Fibroblast of skin of back (primary cell): ENCODE measurements at regions not wholly inside any gene's neighbourhood (a gene's known extent, or its start where the extent isn't known, plus 50 kb on each side); places are given as distances from the start of the nearest gene placed in this dataset.
"Not testable (repeated sequence)": the region's sequence is repeated elsewhere in the genome, so short reads cannot be mapped to it uniquely, and the experiment has no call there.

Source experiments
- DNase-seq: peaks from one replicate; pipeline ENCODE4 v3.0.0-alpha.2; 2013

- DNase-seq, result peak; percentile 0
These were observed 391.8 kb upstream of the MAGEB16 start for GRCh38 chrX:35406386-35406785.

- no peak for DNase-seq
These were observed 381.4 kb upstream of the MAGEB16 start for GRCh38 chrX:35416782-35417181.

GRCh38 chrX:35432056-35432455, 366.1 kb upstream of the MAGEB16 start:
- no peak for DNase-seq

DNA sequence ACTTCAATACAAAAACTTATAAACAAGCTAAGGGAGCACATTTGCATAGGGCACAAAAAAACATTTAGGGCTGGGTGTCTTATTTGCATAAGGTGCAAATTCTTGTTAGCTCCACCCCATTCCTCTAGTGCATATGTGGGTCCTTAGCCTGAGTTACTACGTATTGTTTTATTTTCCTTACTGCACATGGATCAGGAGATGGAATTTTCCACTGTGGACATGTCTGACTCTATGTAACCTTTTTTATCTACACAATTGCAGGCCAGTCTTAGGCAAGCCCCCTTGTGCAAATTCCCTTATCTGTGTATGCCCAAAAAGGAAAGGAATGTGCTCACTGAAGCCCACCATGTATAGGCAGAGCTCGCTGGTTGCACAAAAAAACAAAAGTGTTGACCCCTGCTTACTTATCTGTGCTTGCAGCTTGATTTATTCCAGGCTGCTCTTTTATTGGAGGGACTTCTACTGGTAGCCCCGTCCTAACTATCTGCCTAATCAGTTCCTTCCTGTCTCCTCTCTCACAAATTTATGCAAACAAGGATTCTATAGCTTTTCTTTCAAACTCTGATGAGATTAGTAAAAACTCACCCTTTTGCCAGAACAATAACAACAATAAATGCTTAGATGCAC, 359.0 kb upstream of the MAGEB16 start:
- no peak for DNase-seq

DNA sequence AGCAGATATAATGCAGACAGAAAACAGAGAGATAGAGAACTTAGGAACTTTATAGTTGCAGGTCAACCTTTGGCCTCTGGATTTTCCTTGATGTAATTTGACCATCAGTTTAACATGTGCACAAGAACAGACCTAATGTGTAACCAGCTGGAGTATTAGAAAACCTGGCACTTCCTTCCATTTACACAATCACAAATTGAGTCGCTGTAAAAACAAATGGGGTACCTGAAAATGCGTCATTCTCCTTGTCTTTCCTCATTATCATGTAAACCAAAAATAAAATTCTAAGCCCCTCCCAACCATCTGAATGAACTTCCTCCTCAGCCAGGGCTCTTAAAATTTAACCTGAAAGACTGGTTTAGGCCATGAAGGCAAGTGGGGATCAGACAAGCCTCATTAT, 358.4 kb upstream of the MAGEB16 start:
- no peak for DNase-seq

GRCh38 chrX:35442421-35442820, 355.7 kb upstream of the MAGEB16 start:
- DNase-seq, result no peak

- not testable (repeated sequence) for DNase-seq
These were observed 355.0 kb upstream of the MAGEB16 start for GRCh38 chrX:35443091-35443582.

GRCh38 chrX:35444671-35445355, 353.3 kb upstream of the MAGEB16 start:
- DNase-seq, result no peak

- DNase-seq, result no peak
These were observed 352.2 kb upstream of the MAGEB16 start for GRCh38 chrX:35445912-35446311.

DNA sequence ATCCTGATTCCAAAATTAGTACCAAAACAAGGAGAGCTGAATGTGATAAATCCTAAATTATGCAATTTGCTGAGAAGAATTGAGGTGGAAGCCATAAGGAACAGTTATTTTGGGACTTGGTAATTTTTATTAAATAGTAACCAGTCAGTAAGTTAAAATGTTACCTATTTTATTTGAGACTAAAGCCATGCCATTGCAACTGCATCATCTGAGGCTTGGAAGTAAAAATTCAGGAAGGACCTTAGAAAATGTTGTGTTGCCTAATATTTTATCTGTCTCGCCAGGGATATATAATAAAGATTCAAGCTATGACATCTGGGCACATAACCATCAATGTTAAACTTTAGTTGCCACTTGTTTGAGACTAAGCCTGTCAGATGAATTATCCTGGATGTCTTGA, 341.3 kb upstream of the MAGEB16 start:
- DNase-seq, result no peak

GRCh38 chrX:35458142-35458541, 340.0 kb upstream of the MAGEB16 start:
- DNase-seq, result no peak

GRCh38 chrX:35461164-35461563, 337.0 kb upstream of the MAGEB16 start:
- DNase-seq, result no peak

DNA sequence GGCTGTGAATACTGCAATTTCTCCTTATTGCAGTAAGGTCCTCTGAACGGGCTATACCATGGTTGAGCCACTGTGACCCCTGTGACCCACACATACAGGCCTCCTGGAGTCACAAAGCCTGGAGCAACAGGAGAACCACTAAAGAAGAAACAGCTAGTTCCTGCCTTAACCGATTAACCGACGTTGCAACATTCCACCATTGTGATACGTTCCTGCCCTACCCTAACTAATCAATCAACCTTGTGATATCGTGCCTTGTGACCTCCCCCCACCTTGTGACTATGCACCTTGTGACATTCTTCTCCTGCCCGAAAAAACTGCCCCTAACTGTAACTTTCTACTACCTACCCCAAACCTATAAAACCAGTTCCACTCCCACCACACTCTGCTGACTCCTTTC, 301.5 kb upstream of the MAGEB16 start:
- not testable (repeated sequence) for DNase-seq

DNA sequence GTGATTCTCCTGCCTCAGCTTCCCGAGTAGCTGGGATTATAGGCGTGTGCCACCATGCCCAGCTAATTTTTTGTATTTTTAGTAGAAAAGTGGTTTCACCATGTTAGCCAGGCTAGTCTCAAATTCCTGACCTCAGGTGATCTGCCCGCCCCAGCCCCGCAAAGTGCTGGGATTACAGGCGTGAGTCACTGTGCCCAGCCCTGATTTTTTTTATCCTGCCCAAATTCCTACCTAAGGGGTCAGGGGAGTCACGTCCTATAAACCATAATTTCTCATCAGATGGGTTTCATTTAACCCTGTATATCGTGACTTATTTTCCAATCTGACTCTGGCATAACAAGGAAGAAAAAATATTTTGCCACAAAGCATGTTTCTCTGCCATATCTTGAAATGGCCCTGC, 300.7 kb upstream of the MAGEB16 start:
- not testable (repeated sequence) for DNase-seq

DNA sequence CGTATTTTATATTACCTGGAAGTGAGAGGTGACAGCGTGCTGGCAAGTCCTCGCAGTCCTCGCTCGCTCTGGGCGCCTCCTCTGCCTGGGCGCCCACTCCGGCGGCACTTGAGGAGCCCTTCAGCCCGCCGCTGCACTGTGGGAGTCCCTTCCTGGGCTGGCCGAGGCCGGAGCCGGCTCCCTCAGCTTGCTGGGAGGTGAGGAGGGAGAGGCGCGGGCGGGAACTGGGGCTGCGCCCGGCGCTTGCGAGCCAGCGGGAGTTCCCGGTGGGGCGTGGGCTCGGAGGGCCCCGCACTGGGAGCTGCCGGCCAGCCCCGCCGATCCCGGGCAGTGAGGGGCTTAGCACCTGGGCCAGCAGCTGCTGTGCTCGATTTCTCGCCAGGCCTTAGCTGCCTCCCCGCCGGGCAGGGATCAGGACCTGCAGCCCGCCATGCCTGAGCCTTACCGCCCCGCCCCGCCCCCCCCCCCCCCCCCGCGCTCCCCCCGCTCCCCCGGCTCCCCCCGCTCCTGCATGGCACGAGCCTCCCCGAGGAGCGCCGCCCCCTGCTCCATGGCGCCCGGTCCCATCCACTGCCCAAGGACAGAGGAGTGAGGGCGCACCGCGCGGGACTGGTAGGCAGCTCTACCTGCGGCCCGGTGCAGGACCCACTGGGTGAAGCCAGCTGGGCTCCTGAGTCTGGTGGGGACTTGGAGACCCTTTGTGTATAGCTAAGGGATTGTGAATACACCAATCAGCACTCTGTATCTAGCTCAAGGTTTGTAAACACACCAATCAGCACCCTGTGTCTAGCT, 298.9 kb upstream of the MAGEB16 start:
- DNase-seq, result no peak

GRCh38 chrX:35507701-35508100, 290.4 kb upstream of the MAGEB16 start:
- no peak for DNase-seq

DNA sequence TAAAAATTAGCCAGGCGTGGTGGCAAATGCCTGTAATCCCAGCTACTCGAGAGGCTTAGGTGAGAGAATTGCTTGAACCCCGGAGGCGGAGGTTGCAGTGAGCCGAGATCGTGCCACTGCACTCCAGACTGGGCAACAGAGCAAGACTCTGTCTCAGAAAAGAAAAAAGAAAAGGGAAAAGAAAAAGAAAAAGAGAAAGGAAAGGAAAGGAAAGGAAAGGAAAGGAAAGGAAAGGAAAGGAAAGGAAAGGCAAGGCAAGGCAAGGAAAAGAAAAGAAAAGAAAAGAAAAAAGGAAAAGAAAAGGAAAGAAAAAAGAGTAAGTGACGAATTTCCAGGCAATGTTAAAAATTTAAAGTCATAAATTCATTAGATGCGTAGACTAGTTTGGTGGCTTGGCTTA, 250.1 kb upstream of the MAGEB16 start:
- not testable (repeated sequence) for DNase-seq

GRCh38 chrX:35557916-35558315, 240.2 kb upstream of the MAGEB16 start:
- no peak for DNase-seq

GRCh38 chrX:35561985-35562384, 236.2 kb upstream of the MAGEB16 start:
- DNase-seq, result no peak

- DNase-seq, result no peak
These were observed 235.7 kb upstream of the MAGEB16 start for GRCh38 chrX:35562395-35562794.

- DNase-seq, result no peak
These were observed 207.9 kb upstream of the MAGEB16 start for GRCh38 chrX:35590210-35590609.

GRCh38 chrX:35611562-35611961, 186.6 kb upstream of the MAGEB16 start:
- not testable (repeated sequence) for DNase-seq

GRCh38 chrX:35617836-35618235, 180.3 kb upstream of the MAGEB16 start:
- DNase-seq, result peak; percentile 6

DNA sequence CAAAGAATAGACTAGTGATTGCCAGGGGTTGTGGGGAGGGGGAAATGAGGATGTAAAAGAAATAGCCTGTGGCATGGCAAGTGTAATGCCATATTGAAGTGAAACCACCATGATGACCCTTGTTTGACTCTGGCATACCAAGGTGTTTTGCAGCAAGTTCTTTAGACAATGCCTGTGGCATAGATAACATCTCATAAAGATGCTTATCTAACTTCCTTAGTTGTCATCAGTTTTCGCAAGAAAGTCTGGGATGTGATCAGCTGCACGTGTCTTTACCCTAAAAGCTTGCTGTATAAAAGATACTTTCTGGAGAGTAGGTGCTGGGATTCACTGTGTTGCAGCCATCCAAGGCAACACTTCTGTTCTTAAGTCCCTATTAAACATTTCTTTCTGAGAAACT, 176.1 kb upstream of the MAGEB16 start:
- no peak for DNase-seq
